H1 (cell line): ENCODE measurements at regions not wholly inside any gene's neighbourhood (a gene's known extent, or its start where the extent isn't known, plus 50 kb on each side); places are given as distances from the start of the nearest gene placed in this dataset.

Source experiments
- CHD1 ChIP-seq: IDR thresholded peaks from 2 replicates; pipeline ENCODE4 v1.6.1; 2012; ENCODE audit warnings: low read depth, low read length, improper control_type of control experiment
- CTCF ChIP-seq, 3 experiments: IDR thresholded peaks; 1 replicate in 2 of 3; 2 replicates in 1 of 3; pipeline versions ENCODE4 v1.5.1 to v1.6.1; 2011; ENCODE audit warnings: low read length in 3 of 3, mild to moderate bottlenecking in 3 of 3, inconsistent platforms in 2 of 3, low read depth in 1 of 3, moderate library complexity in 1 of 3; ENCODE audit not compliant: insufficient read depth in 1 of 3; ENCODE audit errors: control extremely low read depth in 1 of 3
- EP300 ChIP-seq, 2 experiments: IDR thresholded peaks; 1 replicate in 1 of 2; 2 replicates in 1 of 2; pipeline ENCODE4 v1.6.1; 2011 to 2012; ENCODE audit warnings: low read depth in 2 of 2, low read length in 2 of 2, mild to moderate bottlenecking in 2 of 2, borderline replicate concordance in 1 of 2, inconsistent platforms in 1 of 2, moderate library complexity in 1 of 2
- POLR2AphosphoS5 ChIP-seq: IDR thresholded peaks from 2 replicates; pipeline ENCODE4 v1.6.1; 2011; ENCODE audit warnings: low read depth, low read length
- TCF12 ChIP-seq: IDR thresholded peaks from 2 replicates; pipeline ENCODE4 v1.6.1; 2011; ENCODE audit warnings: low read depth, mild to moderate bottlenecking, low read length

- TF ChIP-seq CTCF (IDR thresholded peaks at IDR 0.05; ENCODE audit: control extremely low read depth in 1 of 3, insufficient read depth in 1 of 3, low read depth in 1 of 3, low read length in 3 of 3) (no peak), CHD1 (no peak), TCF12 (no peak), EP300 (IDR thresholded peaks at IDR 0.05; ENCODE audit: borderline replicate concordance in 1 of 2, low read depth in 2 of 2, low read length in 2 of 2) (no peak), POLR2AphosphoS5 (no peak)
Measured at GRCh38 chr2:76044701-76045100, 334.0 kb upstream of the GCFC2 start.
